NOMO-1 (cell line): ENCODE measurements at regions not wholly inside any gene's neighbourhood (a gene's known extent, or its start where the extent isn't known, plus 50 kb on each side); places are given as distances from the start of the nearest gene placed in this dataset.
"Not testable (repeated sequence)": the region's sequence is repeated elsewhere in the genome, so short reads cannot be mapped to it uniquely, and the experiment has no call there.

ENCODE experiments used
- DNase-seq, 2 experiments: peaks; one replicate each; lab custom pipeline; 2025; ENCODE audit not compliant: unreplicated experiment in 2 of 2; lab: John Stamatoyannopoulos, UW

GRCh38 chr4:63122955-63123354, 1286.3 kb downstream of the TECRL start:
- no peak for DNase-seq

GRCh38 chr4:63106600-63106999, 1302.7 kb downstream of the TECRL start:
- no peak for DNase-seq

- DNase-seq = no peak
These were observed 1303.4 kb downstream of the TECRL start for GRCh38 chr4:63105839-63106238.

GRCh38 chr4:63090641-63091040, 1318.6 kb downstream of the TECRL start:
- DNase-seq = no peak

GRCh38 chr4:63085091-63085490, 1324.2 kb downstream of the TECRL start:
- no peak for DNase-seq

- DNase-seq = no peak
These were observed 1328.3 kb downstream of the TECRL start for GRCh38 chr4:63080934-63081333.

- no peak for DNase-seq
These were observed 1345.5 kb downstream of the TECRL start for GRCh38 chr4:63063760-63064159.

GRCh38 chr4:63062891-63063290, 1346.4 kb downstream of the TECRL start:
- DNase-seq = not testable (repeated sequence)

- no peak for DNase-seq
These were observed 1359.5 kb downstream of the TECRL start for GRCh38 chr4:63049726-63050125.

GRCh38 chr4:63049278-63049677, 1360.0 kb downstream of the TECRL start:
- DNase-seq = no peak

GRCh38 chr4:63036159-63036866, 1372.9 kb downstream of the TECRL start:
- no peak for DNase-seq

- no peak for DNase-seq
These were observed 1379.9 kb downstream of the TECRL start for GRCh38 chr4:63029380-63029779.

- DNase-seq = no peak
These were observed 1388.6 kb downstream of the TECRL start for GRCh38 chr4:63020661-63021060.

- DNase-seq = no peak
These were observed 1392.0 kb downstream of the TECRL start for GRCh38 chr4:63017300-63017699.

GRCh38 chr4:62970846-62971245, 1438.4 kb downstream of the TECRL start:
- DNase-seq = no peak

GRCh38 chr4:62960415-62960814, 1448.8 kb downstream of the TECRL start:
- DNase-seq = no peak

- DNase-seq = no peak
These were observed 1455.5 kb downstream of the TECRL start for GRCh38 chr4:62953752-62954151.

GRCh38 chr4:62952366-62952765, 1456.9 kb downstream of the TECRL start:
- DNase-seq = no peak

GRCh38 chr4:62948108-62948507, 1461.1 kb downstream of the TECRL start:
- no peak for DNase-seq

- no peak for DNase-seq
These were observed 1469.0 kb downstream of the TECRL start for GRCh38 chr4:62940229-62940628.

GRCh38 chr4:62930884-62931283, 1478.4 kb downstream of the TECRL start:
- no peak for DNase-seq

GRCh38 chr4:62928483-62928882, 1480.8 kb downstream of the TECRL start:
- no peak for DNase-seq

- no peak for DNase-seq
These were observed 1481.7 kb downstream of the TECRL start for GRCh38 chr4:62927574-62927973.
